Esophagus (tissue), 2 donors: ENCODE measurements at regions not wholly inside any gene's neighbourhood (a gene's known extent, or its start where the extent isn't known, plus 50 kb on each side); places are given as distances from the start of the nearest gene placed in this dataset.
"Not testable (repeated sequence)": the region's sequence is repeated elsewhere in the genome, so short reads cannot be mapped to it uniquely, and the experiment has no call there.

ENCODE experiments used
- H3K27ac ChIP-seq, 2 donors: one replicate each; pipeline ENCODE4 v1.5.1; 2013; ENCODE audit warnings: low read depth in 2 of 2, mild to moderate bottlenecking in 2 of 2, inconsistent platforms in 1 of 2, low read length in 1 of 2, moderate library complexity in 1 of 2
- H3K27me3 ChIP-seq, 2 donors: one replicate each; pipeline ENCODE4 v1.6.1; 2013; ENCODE audit warnings: low read length in 2 of 2, control low read depth in 1 of 2, mild to moderate bottlenecking in 1 of 2; ENCODE audit not compliant: insufficient read depth in 2 of 2, control insufficient read depth in 1 of 2
- H3K36me3 ChIP-seq, 2 donors: one replicate each; pipeline ENCODE4 v1.6.1; 2013; ENCODE audit warnings: low read length in 1 of 2; ENCODE audit not compliant: control insufficient read depth in 2 of 2, insufficient read depth in 2 of 2
- H3K4me1 ChIP-seq, 2 donors: one replicate each; pipeline ENCODE4 v1.6.1; 2013; ENCODE audit warnings: low read length in 1 of 2; ENCODE audit not compliant: control insufficient read depth in 2 of 2, insufficient read depth in 2 of 2
- H3K4me3 ChIP-seq, 2 donors: one replicate each; pipeline ENCODE4 v1.5.1; 2013; ENCODE audit warnings: low read length in 2 of 2, mild to moderate bottlenecking in 2 of 2, low read depth in 1 of 2, moderate library complexity in 1 of 2
- H3K9me3 ChIP-seq, 2 donors: one replicate each; pipeline ENCODE4 v1.6.1; 2013; ENCODE audit warnings: mild to moderate bottlenecking in 2 of 2, low read depth in 1 of 2, low read length in 1 of 2, moderate library complexity in 1 of 2; ENCODE audit not compliant: control insufficient read depth in 2 of 2, insufficient read depth in 1 of 2
- WGBS, 2 donors: extraction: QIAGEN DNeasy Blood & Tissue Kit; methylation state at CpG; one replicate each; pipeline ENCODE4 v1.1.7; 2013; 5-methylcytosine and 5-hydroxymethylcytosine counted together
- donor health status: healthy with polysubstance abuse.
- donor health status: Bipolar disorder and iron deficiency.

GRCh38 chr2:239649309-239649708 lies 248.5 kb upstream of the HDAC4 start:
- Histone ChIP-seq H3K27me3 (no peaks in the 10 kb centered on the region), H3K36me3 (no peaks in the 10 kb centered on the region), H3K4me1 (peaks cover 0 to 2% of the 10 kb centered on the region in 2 donors), H3K9me3 (peaks cover 2 to 3% of the 10 kb centered on the region in 2 donors), H3K27ac (no peak overlapping the region), H3K4me3 (no peak overlapping the region)
- WGBS, 2 donors, result 91 to 93% methylated on average over 3 of the region's 3 CpGs

GRCh38 chr2:239648607-239649006 lies 247.8 kb upstream of the HDAC4 start:
- H3K27me3 ChIP-seq, result no peaks in the 10 kb centered on the region
- WGBS, 2 donors, result 81 to 88% methylated on average over 2 of the region's 2 CpGs
- no peaks in the 10 kb centered on the region for H3K36me3 ChIP-seq
- peaks cover 0 to 2% of the 10 kb centered on the region in 2 donors for H3K4me1 ChIP-seq
- no peak overlapping the region for H3K27ac ChIP-seq
- H3K9me3 ChIP-seq, result peaks cover 2 to 8% of the 10 kb centered on the region in 2 donors
- H3K4me3 ChIP-seq, result no peak overlapping the region

DNA sequence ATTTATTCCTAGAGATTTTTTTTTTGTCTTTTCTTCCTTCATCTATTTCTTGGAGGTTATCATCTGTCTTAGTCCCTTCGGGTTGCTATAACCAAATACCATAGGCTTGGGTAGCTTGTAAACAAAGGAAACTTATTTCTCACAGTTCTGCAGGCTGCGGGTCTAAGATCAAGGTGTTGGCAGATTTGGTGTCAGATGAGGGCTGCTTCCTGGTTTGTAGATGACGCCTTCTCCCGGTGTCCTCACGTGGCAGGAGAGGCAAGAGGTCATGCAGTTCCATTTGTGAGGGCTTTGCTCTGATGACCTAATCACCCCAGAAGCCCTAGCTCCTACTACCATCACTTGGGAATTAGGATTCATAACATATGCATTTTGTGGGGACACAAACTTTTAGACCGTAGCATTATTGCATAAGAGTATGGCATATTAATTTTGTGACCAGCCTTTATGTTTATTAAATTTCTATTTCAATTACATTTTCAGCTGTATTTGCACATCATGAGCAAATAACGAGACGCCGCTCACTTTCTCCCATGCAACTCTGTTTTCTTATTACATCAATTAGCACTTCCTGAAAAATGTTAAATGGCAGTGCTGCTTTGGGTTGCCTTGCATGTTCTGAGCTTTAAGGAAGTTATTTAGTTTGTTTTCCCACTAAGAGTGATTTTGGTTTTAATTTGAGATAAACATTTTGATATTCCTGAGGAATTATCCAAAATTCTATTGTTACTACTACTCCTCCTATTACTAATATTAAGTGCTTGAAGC lies 246.4 kb upstream of the HDAC4 start:
- Histone ChIP-seq H3K27me3 (no peaks in the 10 kb centered on the region), H3K4me3 (no peak overlapping the region), H3K27ac (no peak overlapping the region), H3K36me3 (no peaks in the 10 kb centered on the region), H3K9me3 (peaks cover 2 to 8% of the 10 kb centered on the region in 2 donors), H3K4me1 (peaks cover 0 to 2% of the 10 kb centered on the region in 2 donors)
- 62 to 65% methylated on average over 9 of the region's 9 CpGs for WGBS, 2 donors

GRCh38 chr2:239646184-239646583 lies 245.4 kb upstream of the HDAC4 start:
- 79 to 84% methylated on average over 14 of the region's 14 CpGs for WGBS, 2 donors

DNA sequence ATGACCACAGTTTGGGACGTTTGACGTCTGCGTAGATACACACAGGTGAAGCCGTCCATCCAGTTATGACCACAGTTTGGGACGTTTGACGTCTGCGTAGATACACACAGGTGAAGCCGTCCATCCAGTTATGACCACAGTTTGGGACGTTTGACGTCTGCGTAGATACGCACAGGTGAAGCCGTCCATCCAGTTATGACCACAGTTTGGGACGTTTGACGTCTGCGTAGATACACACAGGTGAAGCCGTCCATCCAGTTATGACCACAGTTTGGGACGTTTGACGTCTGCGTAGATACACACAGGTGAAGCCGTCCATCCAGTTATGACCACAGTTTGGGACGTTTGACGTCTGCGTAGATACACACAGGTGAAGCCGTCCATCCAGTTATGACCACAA lies 243.8 kb upstream of the HDAC4 start:
- 85 to 87% methylated on average over 4 to 12 of the region's 25 CpGs for WGBS, 2 donors
- not testable (repeated sequence) for H3K4me1 ChIP-seq, H3K36me3 ChIP-seq, H3K27me3 ChIP-seq, H3K4me3 ChIP-seq, H3K27ac ChIP-seq, H3K9me3 ChIP-seq

More at GRCh38 chr2:239646184-239646583, 245.4 kb upstream of the HDAC4 start:
- Histone ChIP-seq H3K36me3 (no peaks in the 10 kb centered on the region), H3K27ac (no peak overlapping the region), H3K27me3 (no peaks in the 10 kb centered on the region), H3K4me1 (peaks cover 0 to 2% of the 10 kb centered on the region in 2 donors), H3K9me3 (peaks cover 2 to 8% of the 10 kb centered on the region in 2 donors), H3K4me3 (no peak overlapping the region)

DNA sequence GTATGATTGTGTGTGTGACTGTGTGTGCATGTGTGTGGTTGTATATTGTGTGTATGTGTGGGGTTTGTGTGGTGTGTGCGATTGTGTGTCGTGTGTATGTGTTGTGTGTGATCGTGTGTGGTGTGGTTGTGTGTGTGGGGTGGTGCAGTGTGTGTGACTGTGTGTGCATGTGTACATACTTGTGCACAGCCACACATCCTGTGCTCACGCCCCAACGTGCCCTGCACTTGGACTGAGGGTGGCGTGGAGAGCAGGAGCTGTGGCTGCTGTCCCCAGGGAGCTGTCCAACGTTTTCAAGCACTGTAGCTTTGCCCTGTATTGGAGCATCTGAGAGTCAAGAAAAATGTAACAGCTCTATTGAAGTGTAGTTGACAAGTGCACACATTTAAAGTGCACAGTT lies 243.2 kb upstream of the HDAC4 start:
- H3K27me3 ChIP-seq, result no peaks in the 10 kb centered on the region
- H3K9me3 ChIP-seq, result peaks cover 2 to 8% of the 10 kb centered on the region in 2 donors
- H3K4me1 ChIP-seq, result peaks cover 0 to 2% of the 10 kb centered on the region in 2 donors
- H3K27ac ChIP-seq, result no peak overlapping the region
- whole genome bisulfite sequencing, 2 donors, result 44 to 47% methylated on average over 7 of the region's 7 CpGs
- no peak overlapping the region for H3K4me3 ChIP-seq
- no peaks in the 10 kb centered on the region for H3K36me3 ChIP-seq

DNA sequence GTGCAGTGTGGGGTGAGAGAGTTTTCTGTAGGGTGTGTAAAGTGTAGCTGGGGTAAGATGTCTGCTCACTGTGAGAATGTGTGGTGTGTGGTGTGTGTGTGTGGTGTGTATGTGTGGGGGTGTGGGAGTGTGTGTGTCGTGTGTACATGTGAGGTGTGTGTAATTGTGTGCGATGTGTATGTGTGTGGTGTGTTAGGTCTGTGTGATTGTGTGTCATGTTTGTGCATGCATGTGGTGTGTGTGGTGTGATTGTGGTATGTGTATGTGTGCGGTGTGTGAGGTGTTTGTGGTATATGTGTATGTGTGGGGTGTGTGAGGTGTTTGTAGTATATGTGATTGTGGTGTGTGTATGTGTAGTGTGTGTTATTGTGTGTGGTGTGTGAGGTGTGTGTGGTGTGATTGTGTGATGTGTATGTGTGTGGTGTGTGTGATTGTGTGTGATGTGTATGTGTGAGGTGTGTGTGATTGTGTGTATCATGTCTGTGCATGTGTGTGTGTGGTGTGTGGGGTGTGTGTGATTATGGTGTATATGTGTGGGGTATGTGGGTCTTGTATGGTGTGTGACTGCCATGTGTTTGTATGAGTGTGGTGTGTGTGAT lies 241.7 kb upstream of the HDAC4 start:
- Histone ChIP-seq H3K36me3 (no peaks in the 10 kb centered on the region), H3K27ac (no peak overlapping the region), H3K27me3 (no peaks in the 10 kb centered on the region), H3K4me3 (no peak overlapping the region), H3K4me1 (no peaks in the 10 kb centered on the region), H3K9me3 (peaks cover 0 to 5% of the 10 kb centered on the region in 2 donors)
- WGBS, 2 donors, result 80 to 85% methylated on average over 3 of the region's 3 CpGs

DNA sequence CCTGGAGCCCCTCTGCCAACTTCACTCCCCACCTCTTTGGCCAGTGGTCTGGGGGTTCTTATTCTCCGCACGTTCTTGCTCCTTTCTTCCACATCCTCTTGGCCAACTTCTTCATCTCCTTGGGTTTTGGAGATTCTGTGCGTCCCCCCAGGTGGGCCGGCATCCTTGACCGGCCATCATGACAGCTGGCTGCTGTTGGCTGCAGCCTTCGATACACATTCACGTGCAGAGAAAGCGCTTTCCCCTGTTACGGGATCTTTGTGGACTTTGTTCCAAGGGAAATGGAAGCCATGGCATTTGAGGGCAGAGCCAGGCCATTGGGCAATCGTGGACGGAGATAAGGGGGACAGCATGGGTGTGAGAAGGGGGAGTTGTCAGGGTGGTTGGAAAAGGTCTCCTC lies 241.1 kb upstream of the HDAC4 start:
- H3K4me1 ChIP-seq, H3K9me3 ChIP-seq, H3K4me3 ChIP-seq, H3K27ac ChIP-seq, H3K27me3 ChIP-seq, H3K36me3 ChIP-seq: not testable (repeated sequence)
- 81 to 88% methylated on average over 11 of the region's 11 CpGs for WGBS, 2 donors

DNA sequence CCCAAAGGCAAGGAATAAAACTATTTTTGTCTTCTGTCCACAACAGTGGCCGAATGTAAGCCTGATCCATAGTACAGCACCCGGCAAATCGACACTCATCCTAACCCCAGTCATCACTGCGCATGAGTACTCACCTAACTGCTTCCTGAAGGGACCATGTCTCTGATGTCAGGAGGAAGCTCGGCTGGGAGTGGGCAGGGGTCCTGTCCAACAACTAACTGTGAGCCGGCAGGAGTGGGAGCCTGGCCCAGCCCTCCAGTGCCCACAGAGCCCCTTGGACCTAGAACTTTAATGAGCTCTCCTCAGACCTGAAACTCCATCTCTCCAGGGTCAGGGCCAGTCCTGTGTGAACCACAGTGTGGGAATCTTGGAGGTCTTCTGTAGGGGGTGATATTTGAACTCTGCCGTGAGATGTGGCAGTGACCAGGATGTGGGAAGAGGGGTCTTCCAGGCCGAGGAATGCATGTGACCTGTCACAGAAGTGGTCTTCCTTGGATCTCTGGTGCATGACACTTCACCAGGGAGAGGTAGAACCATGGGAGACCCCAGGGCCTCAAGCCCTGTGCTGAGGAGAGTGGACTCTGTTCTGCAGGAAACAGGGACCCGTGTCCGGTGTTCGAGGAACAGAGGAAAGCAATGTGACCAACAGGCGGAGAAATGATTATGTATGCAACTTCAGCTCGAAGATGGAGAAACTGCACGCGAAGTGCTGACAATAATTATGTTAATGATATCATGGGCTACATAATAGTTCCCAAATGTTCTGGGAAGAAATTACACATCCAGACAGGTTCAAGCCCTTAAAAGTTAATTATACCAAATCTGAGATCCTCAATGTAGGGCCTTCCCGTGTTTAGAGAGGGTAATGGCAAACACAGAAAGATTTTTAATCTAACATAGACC lies 240.1 kb upstream of the HDAC4 start:
- no peaks in the 10 kb centered on the region for H3K36me3 ChIP-seq
- H3K27ac ChIP-seq, result no peak overlapping the region
- peaks cover 5 to 9% of the 10 kb centered on the region in 2 donors for H3K9me3 ChIP-seq
- no peaks in the 10 kb centered on the region for H3K27me3 ChIP-seq
- H3K4me3 ChIP-seq, result no peak overlapping the region
- H3K4me1 ChIP-seq, result no peaks in the 10 kb centered on the region
- WGBS, 2 donors, result 86 to 87% methylated on average over 16 of the region's 16 CpGs
